ENCODE measurements at regions not wholly inside any gene's neighbourhood (a gene's known extent, or its start where the extent isn't known, plus 50 kb on each side); places are given as distances from the start of the nearest gene placed in this dataset.

- DNase-seq (ENCODE audit: insufficient read length, low spot score) (no peak), FAIRE-seq (no peak)
- no peak for TF ChIP-seq TAF1 (IDR thresholded peaks at IDR 0.05; ENCODE audit: low read depth, low read length)
- TF ChIP-seq POU2F2 (IDR thresholded peaks at IDR 0.05; ENCODE audit: low read depth, low read length) = no peak
- no peak for TF ChIP-seq POLR2A (IDR thresholded peaks at IDR 0.05; ENCODE audit: low read depth, low read length)
- no peak for TF ChIP-seq SPI1 (IDR thresholded peaks at IDR 0.05; ENCODE audit: low read depth, low read length)
- no peak for TF ChIP-seq PAX5 (IDR thresholded peaks at IDR 0.05; ENCODE audit: insufficient read depth, low read length, severe bottlenecking)
- TF ChIP-seq POLR2AphosphoS5 (IDR thresholded peaks at IDR 0.05; ENCODE audit: low read depth, low read length) = no peak
Measured at GRCh38 chr15:70309716-70310115, 212.0 kb upstream of the TLE3 start.

- DNase-seq (ENCODE audit: insufficient read length, low spot score) (no peak), FAIRE-seq (no peak)
- TF ChIP-seq POU2F2 (IDR thresholded peaks at IDR 0.05; ENCODE audit: low read depth, low read length) (no peak), PAX5 (IDR thresholded peaks at IDR 0.05; ENCODE audit: insufficient read depth, low read length, severe bottlenecking) (no peak), SPI1 (IDR thresholded peaks at IDR 0.05; ENCODE audit: low read depth, low read length) (no peak), TAF1 (IDR thresholded peaks at IDR 0.05; ENCODE audit: low read depth, low read length) (no peak), POLR2A (IDR thresholded peaks at IDR 0.05; ENCODE audit: low read depth, low read length) (no peak), POLR2AphosphoS5 (IDR thresholded peaks at IDR 0.05; ENCODE audit: low read depth, low read length) (no peak)
Measured at GRCh38 chr15:70308735-70309434, 211.2 kb upstream of the TLE3 start.

GRCh38 chr15:70308011-70308734 is 210.5 kb upstream of the TLE3 start:
- FAIRE-seq (peak; percentile 89), DNase-seq (ENCODE audit: insufficient read length, low spot score) (peak; percentile 41)

DNA sequence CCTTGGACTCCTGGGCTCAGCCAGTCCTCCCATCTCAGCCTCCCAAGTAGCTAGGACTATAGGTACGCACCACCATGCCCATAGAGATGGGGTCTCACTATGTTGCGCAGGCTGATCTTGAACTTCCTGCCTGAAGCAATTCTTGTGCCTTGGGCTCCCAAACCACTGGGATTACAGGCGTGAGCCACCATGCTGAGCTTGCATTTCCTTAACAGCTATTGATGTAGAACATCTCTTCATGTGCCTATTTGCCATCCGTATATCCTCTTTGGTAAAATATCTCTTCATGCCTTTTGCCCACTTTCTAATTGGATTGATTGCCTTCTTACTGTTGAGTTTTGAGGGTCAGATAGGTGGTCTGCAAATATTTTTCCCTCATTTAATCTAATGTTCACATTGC is 208.9 kb upstream of the TLE3 start:
- DNase-seq (ENCODE audit: insufficient read length, low spot score) (no peak), FAIRE-seq (no peak)
- TF ChIP-seq TAF1 (IDR thresholded peaks at IDR 0.05; ENCODE audit: low read depth, low read length) (no peak), SPI1 (IDR thresholded peaks at IDR 0.05; ENCODE audit: low read depth, low read length) (no peak), PAX5 (IDR thresholded peaks at IDR 0.05; ENCODE audit: insufficient read depth, low read length, severe bottlenecking) (no peak), POU2F2 (IDR thresholded peaks at IDR 0.05; ENCODE audit: low read depth, low read length) (no peak), POLR2AphosphoS5 (IDR thresholded peaks at IDR 0.05; ENCODE audit: low read depth, low read length) (no peak), POLR2A (IDR thresholded peaks at IDR 0.05; ENCODE audit: low read depth, low read length) (no peak)

More at GRCh38 chr15:70308011-70308734, 210.5 kb upstream of the TLE3 start:
- TF ChIP-seq POU2F2 (IDR thresholded peaks at IDR 0.05; ENCODE audit: low read depth, low read length) (no peak), POLR2AphosphoS5 (IDR thresholded peaks at IDR 0.05; ENCODE audit: low read depth, low read length) (no peak), PAX5 (IDR thresholded peaks at IDR 0.05; ENCODE audit: insufficient read depth, low read length, severe bottlenecking) (no peak), TAF1 (IDR thresholded peaks at IDR 0.05; ENCODE audit: low read depth, low read length) (no peak), SPI1 (IDR thresholded peaks at IDR 0.05; ENCODE audit: low read depth, low read length) (peak; percentile 92), POLR2A (IDR thresholded peaks at IDR 0.05; ENCODE audit: low read depth, low read length) (no peak)

DNA sequence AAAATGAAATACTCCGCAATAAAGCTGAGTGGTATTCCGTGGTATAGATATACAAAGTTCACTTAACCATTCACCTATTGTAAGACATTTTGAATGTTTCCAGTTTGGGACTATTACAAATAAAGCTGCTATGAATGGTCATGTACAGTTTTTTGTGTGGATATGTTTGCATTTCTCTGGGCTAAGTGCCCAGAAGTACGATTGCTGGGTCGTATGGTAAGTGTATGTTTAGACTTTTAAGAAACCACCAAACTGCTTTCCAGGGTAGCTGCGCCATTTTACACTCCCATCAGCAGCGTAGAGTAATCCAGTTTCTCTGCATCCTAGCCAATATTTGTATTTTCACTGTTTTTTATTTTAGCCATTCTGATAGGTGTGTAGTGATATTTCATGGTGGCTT is 208.4 kb upstream of the TLE3 start:
- DNase-seq (ENCODE audit: insufficient read length, low spot score) (no peak), FAIRE-seq (no peak)
- TF ChIP-seq POU2F2 (IDR thresholded peaks at IDR 0.05; ENCODE audit: low read depth, low read length) (no peak), POLR2A (IDR thresholded peaks at IDR 0.05; ENCODE audit: low read depth, low read length) (no peak), SPI1 (IDR thresholded peaks at IDR 0.05; ENCODE audit: low read depth, low read length) (no peak), POLR2AphosphoS5 (IDR thresholded peaks at IDR 0.05; ENCODE audit: low read depth, low read length) (no peak), TAF1 (IDR thresholded peaks at IDR 0.05; ENCODE audit: low read depth, low read length) (no peak), PAX5 (IDR thresholded peaks at IDR 0.05; ENCODE audit: insufficient read depth, low read length, severe bottlenecking) (no peak)

GRCh38 chr15:70303981-70304380 is 206.3 kb upstream of the TLE3 start:
- TF ChIP-seq POU2F2 (IDR thresholded peaks at IDR 0.05; ENCODE audit: low read depth, low read length) = no peak
- TF ChIP-seq POLR2A (IDR thresholded peaks at IDR 0.05; ENCODE audit: low read depth, low read length) = no peak
- no peak for TF ChIP-seq POLR2AphosphoS5 (IDR thresholded peaks at IDR 0.05; ENCODE audit: low read depth, low read length)
- no peak for TF ChIP-seq TAF1 (IDR thresholded peaks at IDR 0.05; ENCODE audit: low read depth, low read length)
- no peak for TF ChIP-seq SPI1 (IDR thresholded peaks at IDR 0.05; ENCODE audit: low read depth, low read length)
- no peak for TF ChIP-seq PAX5 (IDR thresholded peaks at IDR 0.05; ENCODE audit: insufficient read depth, low read length, severe bottlenecking)
- FAIRE-seq = no peak

GRCh38 chr15:70302360-70302759 is 204.6 kb upstream of the TLE3 start:
- no peak for DNase-seq (ENCODE audit: insufficient read length, low spot score)
- TF ChIP-seq TAF1 (IDR thresholded peaks at IDR 0.05; ENCODE audit: low read depth, low read length) (no peak), POLR2AphosphoS5 (IDR thresholded peaks at IDR 0.05; ENCODE audit: low read depth, low read length) (no peak), POU2F2 (IDR thresholded peaks at IDR 0.05; ENCODE audit: low read depth, low read length) (no peak), POLR2A (IDR thresholded peaks at IDR 0.05; ENCODE audit: low read depth, low read length) (no peak), SPI1 (IDR thresholded peaks at IDR 0.05; ENCODE audit: low read depth, low read length) (no peak), PAX5 (IDR thresholded peaks at IDR 0.05; ENCODE audit: insufficient read depth, low read length, severe bottlenecking) (no peak)
- no peak for FAIRE-seq

More at GRCh38 chr15:70303981-70304380, 206.3 kb upstream of the TLE3 start:
- no peak for DNase-seq (ENCODE audit: insufficient read length, low spot score)

DNA sequence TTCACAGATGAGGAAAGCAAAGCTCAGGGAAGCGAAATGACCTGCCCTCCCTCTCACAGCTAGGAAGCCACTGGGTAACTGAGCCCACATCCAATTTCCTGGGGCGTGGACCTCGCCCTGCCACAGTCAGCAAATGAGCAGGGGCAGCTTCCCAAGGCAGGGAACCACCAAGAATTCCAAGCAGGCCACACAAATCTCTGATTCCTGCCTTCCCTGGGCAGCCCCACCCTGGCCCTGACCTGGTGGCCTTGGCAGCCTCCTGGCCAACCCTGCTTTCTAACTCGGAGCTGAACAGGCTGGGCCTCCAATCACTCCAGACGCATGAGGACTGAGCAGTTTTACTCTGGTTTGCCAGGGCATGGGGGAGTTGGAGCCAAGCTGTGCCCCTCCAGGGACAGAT is 203.7 kb upstream of the TLE3 start:
- no peak for FAIRE-seq
- DNase-seq (ENCODE audit: insufficient read length, low spot score) = no peak
- no peak for TF ChIP-seq POLR2A (IDR thresholded peaks at IDR 0.05; ENCODE audit: low read depth, low read length)
- TF ChIP-seq POLR2AphosphoS5 (IDR thresholded peaks at IDR 0.05; ENCODE audit: low read depth, low read length) = no peak
- TF ChIP-seq POU2F2 (IDR thresholded peaks at IDR 0.05; ENCODE audit: low read depth, low read length) = no peak

Measured in GM12891 (cell line).